ENCODE measurements at regions not wholly inside any gene's neighbourhood (a gene's known extent, or its start where the extent isn't known, plus 50 kb on each side); places are given as distances from the start of the nearest gene placed in this dataset.

- H3K4me3 Mint-ChIP-seq, result no peak overlapping the region
- CTCF ChIA-PET, result no interaction called here
- no peaks in the 10 kb centered on the region for H3K36me3 Mint-ChIP-seq
- H3K4me1 Mint-ChIP-seq, result no peaks in the 10 kb centered on the region
- DNase-seq, result no peak
- H3K27ac Mint-ChIP-seq, result no peak overlapping the region
- H3K9me3 Mint-ChIP-seq, result peaks cover 3% of the 10 kb centered on the region
- no peaks in the 10 kb centered on the region for H3K27me3 Mint-ChIP-seq
Measured at GRCh38 chr5:63686938-63687337, 275.3 kb downstream of the HTR1A start.

- Mint-ChIP-seq H3K4me1 (no peaks in the 10 kb centered on the region), H3K27me3 (no peaks in the 10 kb centered on the region), H3K4me3 (no peak overlapping the region), H3K27ac (no peak overlapping the region), H3K9me3 (peaks cover 3% of the 10 kb centered on the region), H3K36me3 (no peaks in the 10 kb centered on the region)
- CTCF ChIA-PET, result no interaction called here
- no peak for DNase-seq
Measured at GRCh38 chr5:63686181-63686580, 276.1 kb downstream of the HTR1A start.

- H3K4me3 Mint-ChIP-seq, result no peak overlapping the region
- no peaks in the 10 kb centered on the region for H3K36me3 Mint-ChIP-seq
- H3K27ac Mint-ChIP-seq, result no peak overlapping the region
- peaks cover 3% of the 10 kb centered on the region for H3K9me3 Mint-ChIP-seq
- no peaks in the 10 kb centered on the region for H3K4me1 Mint-ChIP-seq
- DNase-seq, result no peak
- CTCF ChIA-PET, result no interaction called here
- H3K27me3 Mint-ChIP-seq, result no peaks in the 10 kb centered on the region
Measured at GRCh38 chr5:63685454-63685853, 276.8 kb downstream of the HTR1A start.

- no peak overlapping the region for H3K27ac Mint-ChIP-seq
- DNase-seq, result no peak
- no peak overlapping the region for H3K4me3 Mint-ChIP-seq
- CTCF ChIA-PET, result no interaction called here
- H3K4me1 Mint-ChIP-seq, result no peaks in the 10 kb centered on the region
- H3K27me3 Mint-ChIP-seq, result no peaks in the 10 kb centered on the region
- no peaks in the 10 kb centered on the region for H3K36me3 Mint-ChIP-seq
- peaks cover 8% of the 10 kb centered on the region for H3K9me3 Mint-ChIP-seq
Measured at GRCh38 chr5:63674881-63675280, 287.4 kb downstream of the HTR1A start.

- CTCF ChIA-PET, result no interaction called here
- no peak overlapping the region for H3K4me3 Mint-ChIP-seq
Measured at GRCh38 chr5:63655043-63655442, 307.2 kb downstream of the HTR1A start.

GRCh38 chr5:63650581-63650980 is 311.7 kb downstream of the HTR1A start:
- CTCF ChIA-PET, result no interaction called here
- Mint-ChIP-seq H3K27ac (no peak overlapping the region), H3K27me3 (no peaks in the 10 kb centered on the region), H3K9me3 (peaks cover 2% of the 10 kb centered on the region), H3K4me3 (no peak overlapping the region), H3K4me1 (no peaks in the 10 kb centered on the region), H3K36me3 (no peaks in the 10 kb centered on the region)
- no peak for DNase-seq

More at GRCh38 chr5:63655043-63655442, 307.2 kb downstream of the HTR1A start:
- H3K4me1 Mint-ChIP-seq, result no peaks in the 10 kb centered on the region
- no peak overlapping the region for H3K27ac Mint-ChIP-seq
- no peaks in the 10 kb centered on the region for H3K36me3 Mint-ChIP-seq
- no peaks in the 10 kb centered on the region for H3K27me3 Mint-ChIP-seq
- no peak for DNase-seq
- no peaks in the 10 kb centered on the region for H3K9me3 Mint-ChIP-seq

- no peak for DNase-seq
Measured at GRCh38 chr5:63648376-63648775, 313.9 kb downstream of the HTR1A start.

GRCh38 chr5:63629951-63630630 is 332.2 kb downstream of the HTR1A start:
- H3K9me3 Mint-ChIP-seq, result peaks cover 12% of the 10 kb centered on the region
- no peak overlapping the region for H3K27ac Mint-ChIP-seq

More at GRCh38 chr5:63648376-63648775, 313.9 kb downstream of the HTR1A start:
- H3K36me3 Mint-ChIP-seq, result no peaks in the 10 kb centered on the region
- no peaks in the 10 kb centered on the region for H3K27me3 Mint-ChIP-seq
- no peaks in the 10 kb centered on the region for H3K4me1 Mint-ChIP-seq
- H3K4me3 Mint-ChIP-seq, result no peak overlapping the region
- H3K27ac Mint-ChIP-seq, result no peak overlapping the region
- CTCF ChIA-PET, result no interaction called here
- H3K9me3 Mint-ChIP-seq, result peaks cover 5% of the 10 kb centered on the region

GRCh38 chr5:63613442-63613841 is 348.8 kb downstream of the HTR1A start:
- CTCF ChIA-PET, result no interaction called here
- Mint-ChIP-seq H3K36me3 (no peaks in the 10 kb centered on the region), H3K27ac (no peak overlapping the region), H3K4me1 (no peaks in the 10 kb centered on the region), H3K9me3 (peaks cover 2% of the 10 kb centered on the region), H3K4me3 (no peak overlapping the region), H3K27me3 (no peaks in the 10 kb centered on the region)
- no peak for DNase-seq

More at GRCh38 chr5:63629951-63630630, 332.2 kb downstream of the HTR1A start:
- H3K36me3 Mint-ChIP-seq, result no peaks in the 10 kb centered on the region
- H3K27me3 Mint-ChIP-seq, result no peaks in the 10 kb centered on the region
- no peaks in the 10 kb centered on the region for H3K4me1 Mint-ChIP-seq
- no peak for DNase-seq
- no peak overlapping the region for H3K4me3 Mint-ChIP-seq
- CTCF ChIA-PET, result no interaction called here

- Mint-ChIP-seq H3K36me3 (no peaks in the 10 kb centered on the region), H3K4me1 (no peaks in the 10 kb centered on the region), H3K27me3 (no peaks in the 10 kb centered on the region), H3K4me3 (no peak overlapping the region), H3K9me3 (peaks cover 11% of the 10 kb centered on the region), H3K27ac (no peak overlapping the region)
- no peak for DNase-seq
- CTCF ChIA-PET, result no interaction called here
Measured at GRCh38 chr5:63603996-63604395, 358.2 kb downstream of the HTR1A start.

GRCh38 chr5:63602971-63603370 is 359.3 kb downstream of the HTR1A start:
- H3K4me1 Mint-ChIP-seq, result no peaks in the 10 kb centered on the region
- no peak overlapping the region for H3K27ac Mint-ChIP-seq
- H3K4me3 Mint-ChIP-seq, result no peak overlapping the region
- H3K36me3 Mint-ChIP-seq, result no peaks in the 10 kb centered on the region
- H3K27me3 Mint-ChIP-seq, result no peaks in the 10 kb centered on the region
- no peak for DNase-seq
- CTCF ChIA-PET, result no interaction called here
- H3K9me3 Mint-ChIP-seq, result peaks cover 11% of the 10 kb centered on the region

- Mint-ChIP-seq H3K27me3 (no peaks in the 10 kb centered on the region), H3K9me3 (peaks cover 11% of the 10 kb centered on the region), H3K4me3 (no peak overlapping the region), H3K36me3 (no peaks in the 10 kb centered on the region), H3K27ac (no peak overlapping the region), H3K4me1 (no peaks in the 10 kb centered on the region)
- no peak for DNase-seq
- CTCF ChIA-PET, result no interaction called here
Measured at GRCh38 chr5:63596254-63596653, 366.0 kb downstream of the HTR1A start.

GRCh38 chr5:63573380-63573779 is 388.9 kb downstream of the HTR1A start:
- Mint-ChIP-seq H3K27ac (no peak overlapping the region), H3K4me3 (no peak overlapping the region), H3K27me3 (no peaks in the 10 kb centered on the region), H3K4me1 (no peaks in the 10 kb centered on the region), H3K9me3 (peaks cover 6% of the 10 kb centered on the region), H3K36me3 (no peaks in the 10 kb centered on the region)
- no peak for DNase-seq
- CTCF ChIA-PET, result no interaction called here

- H3K9me3 Mint-ChIP-seq, result peaks cover 6% of the 10 kb centered on the region
- H3K27ac Mint-ChIP-seq, result no peak overlapping the region
- H3K27me3 Mint-ChIP-seq, result no peaks in the 10 kb centered on the region
- H3K4me3 Mint-ChIP-seq, result no peak overlapping the region
- no peaks in the 10 kb centered on the region for H3K36me3 Mint-ChIP-seq
- CTCF ChIA-PET, result no interaction called here
- no peak for DNase-seq
- no peaks in the 10 kb centered on the region for H3K4me1 Mint-ChIP-seq
Measured at GRCh38 chr5:63572740-63573139, 389.5 kb downstream of the HTR1A start.

GRCh38 chr5:63570752-63571151 is 391.5 kb downstream of the HTR1A start:
- no peak for DNase-seq
- CTCF ChIA-PET, result no interaction called here
- H3K27ac Mint-ChIP-seq, result no peak overlapping the region
- no peak overlapping the region for H3K4me3 Mint-ChIP-seq
- no peaks in the 10 kb centered on the region for H3K27me3 Mint-ChIP-seq
- no peaks in the 10 kb centered on the region for H3K4me1 Mint-ChIP-seq
- H3K9me3 Mint-ChIP-seq, result peaks cover 6% of the 10 kb centered on the region
- H3K36me3 Mint-ChIP-seq, result no peaks in the 10 kb centered on the region

GRCh38 chr5:63564789-63565188 is 397.5 kb downstream of the HTR1A start:
- H3K4me1 Mint-ChIP-seq, result no peaks in the 10 kb centered on the region
- H3K27me3 Mint-ChIP-seq, result no peaks in the 10 kb centered on the region
- no peaks in the 10 kb centered on the region for H3K36me3 Mint-ChIP-seq
- peaks cover 24% of the 10 kb centered on the region for H3K9me3 Mint-ChIP-seq
- H3K4me3 Mint-ChIP-seq, result no peak overlapping the region
- no peak for DNase-seq
- no peak overlapping the region for H3K27ac Mint-ChIP-seq
- CTCF ChIA-PET, result no interaction called here
